NT2/D1 (cell line): ENCODE measurements at regions not wholly inside any gene's neighbourhood (a gene's known extent, or its start where the extent isn't known, plus 50 kb on each side); places are given as distances from the start of the nearest gene placed in this dataset.

ENCODE experiments used
- SUZ12 ChIP-seq: IDR thresholded peaks from 2 replicates; pipeline ENCODE4 v1.6.1; 2011; ENCODE audit not compliant: insufficient read length, insufficient read depth; ENCODE audit errors: extremely low read depth
- YY1 ChIP-seq: IDR thresholded peaks from 2 replicates; pipeline ENCODE4 v1.6.1; 2011; ENCODE audit not compliant: insufficient read length, insufficient read depth
- ZNF274 ChIP-seq: IDR thresholded peaks from 2 replicates; pipeline ENCODE4 v1.6.1; 2011; ENCODE audit warnings: mild to moderate bottlenecking, low read depth, low read length

GRCh38 chr3:31174079-31174478 is 279.6 kb upstream of the GADL1 start:
- TF ChIP-seq YY1 (no peak), ZNF274 (no peak), SUZ12 (no peak)
